ENCODE measurements at regions not wholly inside any gene's neighbourhood (a gene's known extent, or its start where the extent isn't known, plus 50 kb on each side); places are given as distances from the start of the nearest gene placed in this dataset.

- H3K9me2 ChIP-seq (replicated peaks; ENCODE audit: insufficient read depth, low read length) = no peaks in the 10 kb centered on the region
- H3K4me2 ChIP-seq (ENCODE audit: low read depth, low read length, poor library complexity, severe bottlenecking) = no peak overlapping the region
- no peak for TF ChIP-seq EZH2phosphoT487 (conservative IDR thresholded peaks at IDR 0.05; ENCODE audit: low read length)
- no peaks in the 10 kb centered on the region for H3K79me2 ChIP-seq (ENCODE audit: insufficient read depth, low read length)
- H4K20me1 ChIP-seq (ENCODE audit: low read depth, low read length) = no peaks in the 10 kb centered on the region
- no peaks in the 10 kb centered on the region for H3K36me3 ChIP-seq (ENCODE audit: low read length)
- no peak overlapping the region for H3K4me3 ChIP-seq (ENCODE audit: insufficient read depth, low read length, poor library complexity, severe bottlenecking)
- H3F3A ChIP-seq (ENCODE audit: insufficient read depth) = no peaks in the 10 kb centered on the region
- no peaks in the 10 kb centered on the region for H3K9me3 ChIP-seq (ENCODE audit: insufficient read depth, low read length)
- no peak overlapping the region for H3K9ac ChIP-seq (ENCODE audit: low read length)
- H3K27ac ChIP-seq (ENCODE audit: low read depth, low read length) = no peak overlapping the region
- H2AFZ ChIP-seq (ENCODE audit: low read depth, low read length, severe bottlenecking) = no peak overlapping the region
- H3K27me3 ChIP-seq (ENCODE audit: low read length) = no peaks in the 10 kb centered on the region
These were observed 150.6 kb upstream of the UMPS start for GRCh38 chr3:124579641-124580040.

DNA sequence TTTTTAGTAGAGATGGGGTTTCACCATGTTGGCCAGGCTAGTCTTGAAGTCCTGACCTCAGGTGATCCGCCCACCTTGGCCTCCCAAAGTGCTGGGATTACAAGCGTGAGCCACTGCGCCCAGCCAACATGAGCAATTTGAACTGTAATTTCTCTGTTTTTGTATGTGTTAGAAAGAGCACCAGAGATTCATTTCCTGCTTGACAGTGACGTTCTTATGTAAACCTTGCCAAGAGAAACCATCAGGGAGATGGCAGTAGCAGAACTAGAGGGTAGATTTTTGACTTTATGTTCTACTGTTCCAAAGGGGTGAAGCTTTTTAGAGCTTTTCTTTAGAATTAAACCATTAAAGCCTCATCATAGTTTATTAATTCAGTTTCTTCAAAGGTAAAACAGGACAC, 148.1 kb upstream of the UMPS start:
- Histone ChIP-seq H3K9me3 (ENCODE audit: insufficient read depth, low read length) (no peaks in the 10 kb centered on the region), H3K9ac (ENCODE audit: low read length) (no peak overlapping the region), H3K36me3 (ENCODE audit: low read length) (no peaks in the 10 kb centered on the region), H3K27me3 (ENCODE audit: low read length) (no peaks in the 10 kb centered on the region), H3K79me2 (ENCODE audit: insufficient read depth, low read length) (no peaks in the 10 kb centered on the region), H4K20me1 (ENCODE audit: low read depth, low read length) (no peaks in the 10 kb centered on the region), H3K9me2 (replicated peaks; ENCODE audit: insufficient read depth, low read length) (no peaks in the 10 kb centered on the region), H3K4me3 (ENCODE audit: insufficient read depth, low read length, poor library complexity, severe bottlenecking) (no peak overlapping the region), H3K4me2 (ENCODE audit: low read depth, low read length, poor library complexity, severe bottlenecking) (no peak overlapping the region), H3K27ac (ENCODE audit: low read depth, low read length) (no peak overlapping the region), H3F3A (ENCODE audit: insufficient read depth) (no peaks in the 10 kb centered on the region), H2AFZ (ENCODE audit: low read depth, low read length, severe bottlenecking) (no peak overlapping the region)
- no peak for TF ChIP-seq EZH2phosphoT487 (conservative IDR thresholded peaks at IDR 0.05; ENCODE audit: low read length)
- no peak for TF ChIP-seq CTCF (IDR thresholded peaks at IDR 0.05; ENCODE audit: insufficient read depth, low read length, poor library complexity, severe bottlenecking)

DNA sequence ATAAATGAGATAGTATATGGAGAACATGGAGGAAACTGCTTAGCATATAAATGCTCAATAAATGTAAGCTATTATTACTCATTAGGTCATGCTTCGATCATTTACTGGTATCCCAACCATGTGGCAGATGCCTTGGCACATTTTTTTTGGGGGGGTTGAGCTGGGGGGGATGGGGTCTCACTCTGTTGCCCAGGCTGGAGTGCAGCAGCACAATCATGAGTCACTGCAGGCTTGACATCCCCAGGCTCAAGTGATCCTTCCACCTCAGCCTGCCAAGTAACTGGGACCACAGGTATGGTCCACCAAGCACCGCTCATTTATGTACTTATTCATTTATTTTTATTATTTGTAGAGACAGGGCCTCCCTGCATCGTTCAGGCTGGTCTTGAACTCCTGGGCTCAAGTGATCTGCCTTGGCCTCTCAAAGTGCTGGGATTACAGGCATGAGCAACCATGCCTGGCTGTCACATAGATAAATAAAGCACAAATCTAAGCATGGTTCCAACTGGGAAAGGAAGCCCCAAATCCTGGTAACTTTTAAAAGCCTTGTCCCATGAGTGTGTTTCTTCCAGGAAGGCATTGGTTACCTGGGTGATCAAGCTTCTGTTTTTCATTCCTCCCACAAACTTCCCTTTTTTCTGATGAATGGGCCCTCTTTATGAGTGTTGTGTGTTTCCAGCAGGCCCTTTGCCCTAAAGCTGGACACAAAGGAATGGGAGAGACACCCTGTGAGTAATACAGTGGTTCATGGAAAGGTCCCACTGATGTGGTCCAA, 147.4 kb upstream of the UMPS start:
- no peaks in the 10 kb centered on the region for H3K9me2 ChIP-seq (replicated peaks; ENCODE audit: insufficient read depth, low read length)
- no peaks in the 10 kb centered on the region for H3K27me3 ChIP-seq (ENCODE audit: low read length)
- H3K9me3 ChIP-seq (ENCODE audit: insufficient read depth, low read length) = no peaks in the 10 kb centered on the region
- H3K36me3 ChIP-seq (ENCODE audit: low read length) = no peaks in the 10 kb centered on the region
- no peak overlapping the region for H2AFZ ChIP-seq (ENCODE audit: low read depth, low read length, severe bottlenecking)
- no peak overlapping the region for H3K9ac ChIP-seq (ENCODE audit: low read length)
- no peaks in the 10 kb centered on the region for H4K20me1 ChIP-seq (ENCODE audit: low read depth, low read length)
- no peaks in the 10 kb centered on the region for H3F3A ChIP-seq (ENCODE audit: insufficient read depth)
- TF ChIP-seq CTCF (IDR thresholded peaks at IDR 0.05; ENCODE audit: insufficient read depth, low read length, poor library complexity, severe bottlenecking) (no peak), EZH2phosphoT487 (conservative IDR thresholded peaks at IDR 0.05; ENCODE audit: low read length) (no peak)
- no peak overlapping the region for H3K27ac ChIP-seq (ENCODE audit: low read depth, low read length)
- H3K79me2 ChIP-seq (ENCODE audit: insufficient read depth, low read length) = no peaks in the 10 kb centered on the region
- H3K4me3 ChIP-seq (ENCODE audit: insufficient read depth, low read length, poor library complexity, severe bottlenecking) = no peak overlapping the region
- no peak overlapping the region for H3K4me2 ChIP-seq (ENCODE audit: low read depth, low read length, poor library complexity, severe bottlenecking)

GRCh38 chr3:124584245-124584551, 146.1 kb upstream of the UMPS start:
- no peak for TF ChIP-seq CTCF (IDR thresholded peaks at IDR 0.05; ENCODE audit: insufficient read depth, low read length, poor library complexity, severe bottlenecking)
- no peak for TF ChIP-seq EZH2phosphoT487 (conservative IDR thresholded peaks at IDR 0.05; ENCODE audit: low read length)
- H3K79me2 ChIP-seq (ENCODE audit: insufficient read depth, low read length) = no peaks in the 10 kb centered on the region
- no peaks in the 10 kb centered on the region for H3K27me3 ChIP-seq (ENCODE audit: low read length)
- H4K20me1 ChIP-seq (ENCODE audit: low read depth, low read length) = no peaks in the 10 kb centered on the region
- no peaks in the 10 kb centered on the region for H3F3A ChIP-seq (ENCODE audit: insufficient read depth)
- no peak overlapping the region for H3K27ac ChIP-seq (ENCODE audit: low read depth, low read length)
- no peaks in the 10 kb centered on the region for H3K36me3 ChIP-seq (ENCODE audit: low read length)
- no peak overlapping the region for H3K4me3 ChIP-seq (ENCODE audit: insufficient read depth, low read length, poor library complexity, severe bottlenecking)
- no peaks in the 10 kb centered on the region for H3K9me3 ChIP-seq (ENCODE audit: insufficient read depth, low read length)
- no peak overlapping the region for H2AFZ ChIP-seq (ENCODE audit: low read depth, low read length, severe bottlenecking)
- H3K4me2 ChIP-seq (ENCODE audit: low read depth, low read length, poor library complexity, severe bottlenecking) = no peak overlapping the region
- H3K9ac ChIP-seq (ENCODE audit: low read length) = no peak overlapping the region
- no peaks in the 10 kb centered on the region for H3K9me2 ChIP-seq (replicated peaks; ENCODE audit: insufficient read depth, low read length)

All from SU-DHL-6 (cell line).